WTC11 (cell line): ENCODE measurements at regions not wholly inside any gene's neighbourhood (a gene's known extent, or its start where the extent isn't known, plus 50 kb on each side); places are given as distances from the start of the nearest gene placed in this dataset.

Experiments
- ATAC-seq: fragments of 200-7000 bp; cut with Tn5 transposase; 2 replicates; pipeline ENCODE4 v1.10.0; 2021; ENCODE audit warnings: mild to moderate bottlenecking, moderate library complexity
- CTCF ChIA-PET: fragments of 300-600 bp; sonication (Branson Sonifier 250); formaldehyde crosslinking; loops from one replicate; lab custom pipeline; 2021; ENCODE audit warnings: antibody characterized with exemption; lab: Charles Lee
- POLR2A ChIA-PET: fragments of 350-600 bp; sonication (Branson Sonifier 250); formaldehyde crosslinking; loops from one replicate; lab custom pipeline; 2021; ENCODE audit warnings: antibody characterized with exemption; lab: Charles Lee
- DNase-seq: peaks from one replicate; pipeline ENCODE4 v3.0.0; 2021; ENCODE audit warnings: low spot score
- H3K27ac Mint-ChIP-seq: 2 replicates; pipeline ENCODE4 v1.8.0; 2021; ENCODE audit warnings: mixed read lengths
- H3K27me3 Mint-ChIP-seq: 2 replicates; pipeline ENCODE4 v1.8.0; 2021; ENCODE audit warnings: low read depth, mild to moderate bottlenecking, moderate library complexity, mixed read lengths
- H3K36me3 Mint-ChIP-seq: 2 replicates; pipeline ENCODE4 v1.8.0; 2021; ENCODE audit warnings: mixed read lengths
- H3K4me1 Mint-ChIP-seq: 2 replicates; pipeline ENCODE4 v1.8.0; 2022; ENCODE audit warnings: mixed read lengths
- H3K4me3 Mint-ChIP-seq: 2 replicates; pipeline ENCODE4 v1.8.0; 2021; ENCODE audit warnings: mild to moderate bottlenecking, moderate library complexity, mixed read lengths
- H3K9me3 Mint-ChIP-seq: 2 replicates; pipeline ENCODE4 v1.8.0; 2021; ENCODE audit warnings: mixed read lengths
- CREB1 ChIP-seq: sonication (generic); formaldehyde crosslinking; IDR thresholded peaks from 2 replicates; pipeline ENCODE4 v1.8.0; 2023; ENCODE audit warnings: mild to moderate bottlenecking, missing genetic modification reagents
- CREM ChIP-seq: sonication (generic); formaldehyde crosslinking; IDR thresholded peaks from 2 replicates; pipeline ENCODE4 v1.8.1; 2022; ENCODE audit warnings: mild to moderate bottlenecking, missing genetic modification reagents, moderate library complexity
- EMX1 ChIP-seq: fragments of 250-450 bp; sonication (Bioruptor Pico); IDR thresholded peaks from 2 replicates; pipeline ENCODE4 v1.8.0; 2021; ENCODE audit warnings: mild to moderate bottlenecking
- FOXK1 ChIP-seq: sonication (generic); formaldehyde crosslinking; IDR thresholded peaks from 2 replicates; pipeline ENCODE4 v1.8.0; 2022; ENCODE audit warnings: mild to moderate bottlenecking, moderate library complexity, missing genetic modification reagents
- GRHL2 ChIP-seq: fragments of 250-450 bp; sonication (Bioruptor Pico); IDR thresholded peaks from 2 replicates; pipeline ENCODE4 v1.8.0; 2022; ENCODE audit warnings: mild to moderate bottlenecking, moderate library complexity; ENCODE audit not compliant: insufficient replicate concordance, severe bottlenecking
- TCF7 ChIP-seq: sonication (generic); formaldehyde crosslinking; IDR thresholded peaks from 2 replicates; pipeline ENCODE4 v1.8.0; 2022; ENCODE audit warnings: mild to moderate bottlenecking, low read depth, missing genetic modification reagents, moderate library complexity
- TF ChIP-seq, protein P1 (sequence below): sonication (generic); formaldehyde crosslinking; IDR thresholded peaks from 2 replicates; pipeline ENCODE4 v1.8.1; 2023; ENCODE audit warnings: mild to moderate bottlenecking, missing genetic modification reagents
- TF ChIP-seq, protein P2 (sequence below): fragments of 250-450 bp; sonication (Bioruptor Pico); IDR thresholded peaks from 2 replicates; pipeline ENCODE4 v1.9.0; 2021; ENCODE audit warnings: mild to moderate bottlenecking
- TF ChIP-seq, protein P3 (sequence below): sonication (generic); formaldehyde crosslinking; IDR thresholded peaks from 2 replicates; pipeline ENCODE4 v1.8.1; 2023; ENCODE audit warnings: mild to moderate bottlenecking, missing genetic modification reagents
- TF ChIP-seq, protein P4 (sequence below): fragments of 250-450 bp; sonication (Bioruptor Pico); IDR thresholded peaks from 2 replicates; pipeline ENCODE4 v2.1.2; 2022; ENCODE audit warnings: mild to moderate bottlenecking, moderate library complexity
- TF ChIP-seq, protein P5 (sequence below): fragments of 250-450 bp; sonication (Bioruptor Pico); IDR thresholded peaks from 2 replicates; pipeline ENCODE4 v1.9.0; 2021; ENCODE audit warnings: mild to moderate bottlenecking
- TF ChIP-seq, protein P6 (sequence below): sonication (generic); formaldehyde crosslinking; IDR thresholded peaks from 2 replicates; pipeline ENCODE4 v1.8.1; 2022; ENCODE audit warnings: missing genetic modification reagents, borderline replicate concordance
- TF ChIP-seq, protein P7 (sequence below): sonication (generic); formaldehyde crosslinking; IDR thresholded peaks from 2 replicates; pipeline ENCODE4 v1.8.1; 2023; ENCODE audit warnings: mild to moderate bottlenecking, missing genetic modification reagents, moderate library complexity
- TF ChIP-seq, protein P8 (sequence below): sonication (generic); formaldehyde crosslinking; IDR thresholded peaks from 2 replicates; pipeline ENCODE4 v1.8.0; 2022; ENCODE audit warnings: mild to moderate bottlenecking, missing genetic modification reagents
- TF ChIP-seq, protein P9 (sequence below): fragments of 250-450 bp; sonication (Bioruptor Pico); IDR thresholded peaks from 2 replicates; pipeline ENCODE4 v1.9.0; 2021; ENCODE audit warnings: mild to moderate bottlenecking, borderline replicate concordance
- TF ChIP-seq, protein P10 (sequence below): fragments of 250-450 bp; sonication (Bioruptor Pico); IDR thresholded peaks from 2 replicates; pipeline ENCODE4 v1.9.0; 2021; ENCODE audit warnings: moderate library complexity, mild to moderate bottlenecking, inconsistent platforms, borderline replicate concordance

DNA sequence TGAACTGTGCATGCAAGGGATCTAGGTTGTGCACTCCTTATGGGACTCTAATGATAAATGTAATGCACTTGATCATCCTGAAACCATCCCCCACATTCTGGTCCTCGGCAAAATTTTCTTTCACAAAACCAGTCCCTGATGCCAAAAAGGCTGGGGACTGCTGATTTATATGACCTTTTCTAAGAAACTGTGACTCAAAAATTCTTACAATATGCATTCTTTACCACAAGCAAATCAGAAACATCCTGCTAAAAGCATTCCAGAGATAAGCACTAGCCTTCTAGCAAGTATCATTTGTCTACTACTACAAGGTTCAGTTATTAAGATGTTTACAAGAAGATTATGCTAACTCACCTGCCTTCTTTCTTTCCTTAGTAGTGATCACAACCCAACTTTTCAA, 166.5 kb upstream of the PCDH7 start (continued):
- TF ChIP-seq, protein P1, sequence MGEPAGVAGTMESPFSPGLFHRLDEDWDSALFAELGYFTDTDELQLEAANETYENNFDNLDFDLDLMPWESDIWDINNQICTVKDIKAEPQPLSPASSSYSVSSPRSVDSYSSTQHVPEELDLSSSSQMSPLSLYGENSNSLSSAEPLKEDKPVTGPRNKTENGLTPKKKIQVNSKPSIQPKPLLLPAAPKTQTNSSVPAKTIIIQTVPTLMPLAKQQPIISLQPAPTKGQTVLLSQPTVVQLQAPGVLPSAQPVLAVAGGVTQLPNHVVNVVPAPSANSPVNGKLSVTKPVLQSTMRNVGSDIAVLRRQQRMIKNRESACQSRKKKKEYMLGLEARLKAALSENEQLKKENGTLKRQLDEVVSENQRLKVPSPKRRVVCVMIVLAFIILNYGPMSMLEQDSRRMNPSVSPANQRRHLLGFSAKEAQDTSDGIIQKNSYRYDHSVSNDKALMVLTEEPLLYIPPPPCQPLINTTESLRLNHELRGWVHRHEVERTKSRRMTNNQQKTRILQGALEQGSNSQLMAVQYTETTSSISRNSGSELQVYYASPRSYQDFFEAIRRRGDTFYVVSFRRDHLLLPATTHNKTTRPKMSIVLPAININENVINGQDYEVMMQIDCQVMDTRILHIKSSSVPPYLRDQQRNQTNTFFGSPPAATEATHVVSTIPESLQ (CRISPR knock-in tag) = no peak
- TF ChIP-seq FOXK1 (CRISPR knock-in tag) (no peak), GRHL2 (CRISPR knock-in tag) (no peak), CREM (CRISPR knock-in tag) (no peak), EMX1 (CRISPR knock-in tag) (no peak), CREB1 (CRISPR knock-in tag) (no peak)
- TF ChIP-seq, protein P2, sequence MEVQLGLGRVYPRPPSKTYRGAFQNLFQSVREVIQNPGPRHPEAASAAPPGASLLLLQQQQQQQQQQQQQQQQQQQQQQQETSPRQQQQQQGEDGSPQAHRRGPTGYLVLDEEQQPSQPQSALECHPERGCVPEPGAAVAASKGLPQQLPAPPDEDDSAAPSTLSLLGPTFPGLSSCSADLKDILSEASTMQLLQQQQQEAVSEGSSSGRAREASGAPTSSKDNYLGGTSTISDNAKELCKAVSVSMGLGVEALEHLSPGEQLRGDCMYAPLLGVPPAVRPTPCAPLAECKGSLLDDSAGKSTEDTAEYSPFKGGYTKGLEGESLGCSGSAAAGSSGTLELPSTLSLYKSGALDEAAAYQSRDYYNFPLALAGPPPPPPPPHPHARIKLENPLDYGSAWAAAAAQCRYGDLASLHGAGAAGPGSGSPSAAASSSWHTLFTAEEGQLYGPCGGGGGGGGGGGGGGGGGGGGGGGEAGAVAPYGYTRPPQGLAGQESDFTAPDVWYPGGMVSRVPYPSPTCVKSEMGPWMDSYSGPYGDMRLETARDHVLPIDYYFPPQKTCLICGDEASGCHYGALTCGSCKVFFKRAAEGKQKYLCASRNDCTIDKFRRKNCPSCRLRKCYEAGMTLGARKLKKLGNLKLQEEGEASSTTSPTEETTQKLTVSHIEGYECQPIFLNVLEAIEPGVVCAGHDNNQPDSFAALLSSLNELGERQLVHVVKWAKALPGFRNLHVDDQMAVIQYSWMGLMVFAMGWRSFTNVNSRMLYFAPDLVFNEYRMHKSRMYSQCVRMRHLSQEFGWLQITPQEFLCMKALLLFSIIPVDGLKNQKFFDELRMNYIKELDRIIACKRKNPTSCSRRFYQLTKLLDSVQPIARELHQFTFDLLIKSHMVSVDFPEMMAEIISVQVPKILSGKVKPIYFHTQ (CRISPR knock-in tag) = no peak
- TF ChIP-seq, protein P3, sequence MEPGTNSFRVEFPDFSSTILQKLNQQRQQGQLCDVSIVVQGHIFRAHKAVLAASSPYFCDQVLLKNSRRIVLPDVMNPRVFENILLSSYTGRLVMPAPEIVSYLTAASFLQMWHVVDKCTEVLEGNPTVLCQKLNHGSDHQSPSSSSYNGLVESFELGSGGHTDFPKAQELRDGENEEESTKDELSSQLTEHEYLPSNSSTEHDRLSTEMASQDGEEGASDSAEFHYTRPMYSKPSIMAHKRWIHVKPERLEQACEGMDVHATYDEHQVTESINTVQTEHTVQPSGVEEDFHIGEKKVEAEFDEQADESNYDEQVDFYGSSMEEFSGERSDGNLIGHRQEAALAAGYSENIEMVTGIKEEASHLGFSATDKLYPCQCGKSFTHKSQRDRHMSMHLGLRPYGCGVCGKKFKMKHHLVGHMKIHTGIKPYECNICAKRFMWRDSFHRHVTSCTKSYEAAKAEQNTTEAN (CRISPR knock-in tag) = no peak
- TF ChIP-seq, protein P4, sequence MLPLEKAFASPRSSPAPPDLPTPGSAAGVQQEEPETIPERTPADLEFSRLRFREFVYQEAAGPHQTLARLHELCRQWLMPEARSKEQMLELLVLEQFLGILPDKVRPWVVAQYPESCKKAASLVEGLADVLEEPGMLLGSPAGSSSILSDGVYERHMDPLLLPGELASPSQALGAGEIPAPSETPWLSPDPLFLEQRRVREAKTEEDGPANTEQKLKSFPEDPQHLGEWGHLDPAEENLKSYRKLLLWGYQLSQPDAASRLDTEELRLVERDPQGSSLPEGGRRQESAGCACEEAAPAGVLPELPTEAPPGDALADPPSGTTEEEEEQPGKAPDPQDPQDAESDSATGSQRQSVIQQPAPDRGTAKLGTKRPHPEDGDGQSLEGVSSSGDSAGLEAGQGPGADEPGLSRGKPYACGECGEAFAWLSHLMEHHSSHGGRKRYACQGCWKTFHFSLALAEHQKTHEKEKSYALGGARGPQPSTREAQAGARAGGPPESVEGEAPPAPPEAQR (CRISPR knock-in tag) = no peak
- TF ChIP-seq, protein P5, sequence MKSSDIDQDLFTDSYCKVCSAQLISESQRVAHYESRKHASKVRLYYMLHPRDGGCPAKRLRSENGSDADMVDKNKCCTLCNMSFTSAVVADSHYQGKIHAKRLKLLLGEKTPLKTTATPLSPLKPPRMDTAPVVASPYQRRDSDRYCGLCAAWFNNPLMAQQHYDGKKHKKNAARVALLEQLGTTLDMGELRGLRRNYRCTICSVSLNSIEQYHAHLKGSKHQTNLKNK = no peak

DNA sequence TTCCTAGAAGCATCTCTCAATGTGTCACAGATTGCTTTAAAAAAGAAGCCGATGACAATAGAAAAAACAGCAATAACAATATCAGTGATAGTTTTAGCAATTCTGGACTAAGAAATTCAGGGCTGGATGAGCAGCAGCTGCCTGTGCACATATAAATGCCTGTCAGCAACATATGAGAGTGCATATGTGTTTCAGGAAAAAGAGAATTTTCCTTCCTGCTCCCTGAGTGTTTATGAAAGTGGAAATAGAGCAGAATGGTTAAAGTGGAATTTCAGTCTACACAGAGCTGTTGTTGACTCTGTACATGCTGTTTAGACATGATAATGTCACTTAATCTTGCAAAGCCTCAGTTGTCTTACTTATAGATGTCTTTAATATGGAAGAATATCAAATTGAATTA, 164.4 kb upstream of the PCDH7 start:
- Mint-ChIP-seq H3K27me3 (no peaks in the 10 kb centered on the region), H3K27ac (no peak overlapping the region), H3K9me3 (peaks cover 12% of the 10 kb centered on the region), H3K4me3 (no peak overlapping the region), H3K4me1 (no peaks in the 10 kb centered on the region), H3K36me3 (peaks cover under 1% of the 10 kb centered on the region)
- ATAC-seq (no peak), DNase-seq (no peak)
- CTCF ChIA-PET = no interaction called here
- POLR2A ChIA-PET = no interaction called here
- TF ChIP-seq, protein P6, sequence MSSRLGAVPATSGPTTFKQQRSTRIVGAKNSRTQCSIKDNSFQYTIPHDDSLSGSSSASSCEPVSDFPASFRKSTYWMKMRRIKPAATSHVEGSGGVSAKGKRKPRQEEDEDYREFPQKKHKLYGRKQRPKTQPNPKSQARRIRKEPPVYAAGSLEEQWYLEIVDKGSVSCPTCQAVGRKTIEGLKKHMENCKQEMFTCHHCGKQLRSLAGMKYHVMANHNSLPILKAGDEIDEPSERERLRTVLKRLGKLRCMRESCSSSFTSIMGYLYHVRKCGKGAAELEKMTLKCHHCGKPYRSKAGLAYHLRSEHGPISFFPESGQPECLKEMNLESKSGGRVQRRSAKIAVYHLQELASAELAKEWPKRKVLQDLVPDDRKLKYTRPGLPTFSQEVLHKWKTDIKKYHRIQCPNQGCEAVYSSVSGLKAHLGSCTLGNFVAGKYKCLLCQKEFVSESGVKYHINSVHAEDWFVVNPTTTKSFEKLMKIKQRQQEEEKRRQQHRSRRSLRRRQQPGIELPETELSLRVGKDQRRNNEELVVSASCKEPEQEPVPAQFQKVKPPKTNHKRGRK = no peak
- TF ChIP-seq, protein P7, sequence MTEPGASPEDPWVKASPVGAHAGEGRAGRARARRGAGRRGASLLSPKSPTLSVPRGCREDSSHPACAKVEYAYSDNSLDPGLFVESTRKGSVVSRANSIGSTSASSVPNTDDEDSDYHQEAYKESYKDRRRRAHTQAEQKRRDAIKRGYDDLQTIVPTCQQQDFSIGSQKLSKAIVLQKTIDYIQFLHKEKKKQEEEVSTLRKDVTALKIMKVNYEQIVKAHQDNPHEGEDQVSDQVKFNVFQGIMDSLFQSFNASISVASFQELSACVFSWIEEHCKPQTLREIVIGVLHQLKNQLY = no peak
- TF ChIP-seq, protein P8, sequence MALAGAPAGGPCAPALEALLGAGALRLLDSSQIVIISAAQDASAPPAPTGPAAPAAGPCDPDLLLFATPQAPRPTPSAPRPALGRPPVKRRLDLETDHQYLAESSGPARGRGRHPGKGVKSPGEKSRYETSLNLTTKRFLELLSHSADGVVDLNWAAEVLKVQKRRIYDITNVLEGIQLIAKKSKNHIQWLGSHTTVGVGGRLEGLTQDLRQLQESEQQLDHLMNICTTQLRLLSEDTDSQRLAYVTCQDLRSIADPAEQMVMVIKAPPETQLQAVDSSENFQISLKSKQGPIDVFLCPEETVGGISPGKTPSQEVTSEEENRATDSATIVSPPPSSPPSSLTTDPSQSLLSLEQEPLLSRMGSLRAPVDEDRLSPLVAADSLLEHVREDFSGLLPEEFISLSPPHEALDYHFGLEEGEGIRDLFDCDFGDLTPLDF (CRISPR knock-in tag) = no peak
- TF ChIP-seq, protein P9, sequence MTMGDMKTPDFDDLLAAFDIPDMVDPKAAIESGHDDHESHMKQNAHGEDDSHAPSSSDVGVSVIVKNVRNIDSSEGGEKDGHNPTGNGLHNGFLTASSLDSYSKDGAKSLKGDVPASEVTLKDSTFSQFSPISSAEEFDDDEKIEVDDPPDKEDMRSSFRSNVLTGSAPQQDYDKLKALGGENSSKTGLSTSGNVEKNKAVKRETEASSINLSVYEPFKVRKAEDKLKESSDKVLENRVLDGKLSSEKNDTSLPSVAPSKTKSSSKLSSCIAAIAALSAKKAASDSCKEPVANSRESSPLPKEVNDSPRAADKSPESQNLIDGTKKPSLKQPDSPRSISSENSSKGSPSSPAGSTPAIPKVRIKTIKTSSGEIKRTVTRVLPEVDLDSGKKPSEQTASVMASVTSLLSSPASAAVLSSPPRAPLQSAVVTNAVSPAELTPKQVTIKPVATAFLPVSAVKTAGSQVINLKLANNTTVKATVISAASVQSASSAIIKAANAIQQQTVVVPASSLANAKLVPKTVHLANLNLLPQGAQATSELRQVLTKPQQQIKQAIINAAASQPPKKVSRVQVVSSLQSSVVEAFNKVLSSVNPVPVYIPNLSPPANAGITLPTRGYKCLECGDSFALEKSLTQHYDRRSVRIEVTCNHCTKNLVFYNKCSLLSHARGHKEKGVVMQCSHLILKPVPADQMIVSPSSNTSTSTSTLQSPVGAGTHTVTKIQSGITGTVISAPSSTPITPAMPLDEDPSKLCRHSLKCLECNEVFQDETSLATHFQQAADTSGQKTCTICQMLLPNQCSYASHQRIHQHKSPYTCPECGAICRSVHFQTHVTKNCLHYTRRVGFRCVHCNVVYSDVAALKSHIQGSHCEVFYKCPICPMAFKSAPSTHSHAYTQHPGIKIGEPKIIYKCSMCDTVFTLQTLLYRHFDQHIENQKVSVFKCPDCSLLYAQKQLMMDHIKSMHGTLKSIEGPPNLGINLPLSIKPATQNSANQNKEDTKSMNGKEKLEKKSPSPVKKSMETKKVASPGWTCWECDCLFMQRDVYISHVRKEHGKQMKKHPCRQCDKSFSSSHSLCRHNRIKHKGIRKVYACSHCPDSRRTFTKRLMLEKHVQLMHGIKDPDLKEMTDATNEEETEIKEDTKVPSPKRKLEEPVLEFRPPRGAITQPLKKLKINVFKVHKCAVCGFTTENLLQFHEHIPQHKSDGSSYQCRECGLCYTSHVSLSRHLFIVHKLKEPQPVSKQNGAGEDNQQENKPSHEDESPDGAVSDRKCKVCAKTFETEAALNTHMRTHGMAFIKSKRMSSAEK (CRISPR knock-in tag) = no peak
- TF ChIP-seq TCF7 (CRISPR knock-in tag) = no peak
- TF ChIP-seq, protein P10, sequence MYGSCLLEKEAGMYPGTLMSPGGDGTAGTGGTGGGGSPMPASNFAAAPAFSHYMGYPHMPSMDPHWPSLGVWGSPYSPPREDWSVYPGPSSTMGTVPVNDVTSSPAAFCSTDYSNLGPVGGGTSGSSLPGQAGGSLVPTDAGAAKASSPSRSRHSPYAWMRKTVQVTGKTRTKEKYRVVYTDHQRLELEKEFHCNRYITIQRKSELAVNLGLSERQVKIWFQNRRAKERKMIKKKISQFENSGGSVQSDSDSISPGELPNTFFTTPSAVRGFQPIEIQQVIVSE (CRISPR knock-in tag) = no peak
